WERI-Rb-1 (cell line): ENCODE measurements at regions not wholly inside any gene's neighbourhood (a gene's known extent, or its start where the extent isn't known, plus 50 kb on each side); places are given as distances from the start of the nearest gene placed in this dataset.
"Not testable (repeated sequence)": the region's sequence is repeated elsewhere in the genome, so short reads cannot be mapped to it uniquely, and the experiment has no call there.

ENCODE experiments used
- DNase-seq: peaks from one replicate; pipeline ENCODE4 v3.0.0-alpha.2; 2020
- H3K27ac ChIP-seq: fragments of 250-450 bp; sonication (Bioruptor Pico); 2 replicates; pipeline ENCODE4 v1.5.1; 2020; ENCODE audit warnings: mild to moderate bottlenecking, moderate library complexity
- H3K27me3 ChIP-seq: fragments of 250-450 bp; sonication (Bioruptor Pico); 2 replicates; pipeline ENCODE4 v1.5.1; 2021; ENCODE audit warnings: mild to moderate bottlenecking, low read depth, moderate library complexity; ENCODE audit not compliant: insufficient read depth, severe bottlenecking
- H3K36me3 ChIP-seq: fragments of 250-450 bp; sonication (Bioruptor Pico); 2 replicates; pipeline ENCODE4 v1.5.1; 2020; ENCODE audit warnings: mild to moderate bottlenecking, moderate library complexity
- H3K4me3 ChIP-seq: 2 replicates; pipeline ENCODE4 v1.5.1; 2011; ENCODE audit warnings: low read depth, mild to moderate bottlenecking, control low read depth, low read length
- H3K9me3 ChIP-seq: fragments of 250-450 bp; sonication (Bioruptor Pico); 2 replicates; pipeline ENCODE4 v1.5.1; 2021; ENCODE audit warnings: mild to moderate bottlenecking, moderate library complexity; ENCODE audit not compliant: severe bottlenecking
- CTCF ChIP-seq: IDR thresholded peaks from 2 replicates; pipeline ENCODE4 v1.5.1; 2011; ENCODE audit warnings: low read depth, mild to moderate bottlenecking, control low read depth, inconsistent platforms, low read length

DNA sequence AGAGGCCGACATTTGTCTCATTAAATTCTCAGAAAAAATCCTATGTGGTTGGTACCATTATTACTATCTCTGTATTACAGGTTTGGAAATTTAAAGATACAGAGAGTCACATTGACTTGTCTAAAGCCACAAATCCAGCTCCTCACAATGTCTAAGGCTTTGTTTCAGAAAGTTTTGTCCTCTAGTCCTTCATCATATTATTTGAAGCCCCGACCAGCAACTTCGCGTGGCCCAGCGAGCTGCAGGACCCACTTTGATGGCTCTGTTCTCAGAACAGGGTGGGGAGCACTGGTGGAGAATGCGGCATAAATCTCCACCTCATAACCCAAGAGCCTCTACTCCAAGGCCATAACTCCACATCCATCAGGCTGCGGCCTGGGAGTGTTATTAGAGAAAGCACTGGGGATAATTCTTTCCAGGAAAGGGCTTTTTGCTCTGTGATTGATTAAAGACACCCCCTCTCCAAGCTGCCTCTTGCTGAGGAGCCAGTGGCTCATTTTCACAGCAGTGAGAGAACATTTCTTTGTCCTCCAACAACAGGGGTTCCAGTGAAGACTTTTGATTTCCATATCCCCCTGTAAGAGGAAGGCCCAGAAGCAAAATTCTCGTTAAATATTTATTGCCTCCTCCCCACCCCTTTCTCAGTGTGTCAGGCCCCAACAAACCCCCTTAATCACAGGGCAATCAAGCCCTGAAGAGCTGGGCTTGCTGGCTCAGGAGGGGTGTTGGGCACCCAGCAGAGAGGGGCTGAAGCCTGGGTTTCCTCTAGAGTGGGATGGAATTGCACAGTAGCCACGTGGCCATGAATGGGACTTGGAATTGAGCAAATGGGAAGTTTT is 113.7 kb upstream of the CDH11 start:
- Histone ChIP-seq H3K36me3 (no peaks in the 10 kb centered on the region), H3K9me3 (no peaks in the 10 kb centered on the region), H3K4me3 (no peak overlapping the region), H3K27ac (no peak overlapping the region), H3K27me3 (no peaks in the 10 kb centered on the region)
- DNase-seq = no peak
- no peak for TF ChIP-seq CTCF

DNA sequence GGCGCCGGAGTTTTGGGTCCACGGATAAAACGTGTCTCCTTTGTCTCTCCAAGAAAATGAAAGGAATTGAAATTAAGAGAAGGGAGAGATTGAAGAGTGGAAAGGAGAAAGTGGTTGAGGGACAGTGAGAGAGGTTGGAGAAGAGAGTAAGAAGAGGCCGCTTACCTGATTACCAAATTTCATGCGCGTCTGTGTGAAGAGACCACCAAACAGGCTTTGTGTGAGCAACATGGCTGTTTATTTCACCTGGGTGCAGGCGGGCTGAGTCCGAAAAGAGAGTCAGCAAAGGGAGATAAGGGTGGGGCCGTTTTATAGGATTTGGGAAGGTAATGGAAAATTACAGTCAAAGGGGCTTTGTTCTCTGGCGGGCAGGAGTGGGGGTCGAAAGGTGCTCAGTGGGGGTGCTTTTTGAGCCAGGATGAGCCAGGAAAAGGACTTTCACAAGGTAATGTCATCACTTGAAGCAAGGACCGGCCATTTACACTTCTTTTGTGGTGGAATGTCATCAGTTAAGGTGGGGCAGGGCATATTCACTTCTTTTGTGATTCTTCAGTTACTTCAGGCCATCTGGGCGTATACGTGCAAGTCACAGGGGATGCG is 113.0 kb upstream of the CDH11 start:
- not testable (repeated sequence) for H3K9me3 ChIP-seq, DNase-seq, H3K36me3 ChIP-seq, H3K27ac ChIP-seq, H3K27me3 ChIP-seq, H3K4me3 ChIP-seq

DNA sequence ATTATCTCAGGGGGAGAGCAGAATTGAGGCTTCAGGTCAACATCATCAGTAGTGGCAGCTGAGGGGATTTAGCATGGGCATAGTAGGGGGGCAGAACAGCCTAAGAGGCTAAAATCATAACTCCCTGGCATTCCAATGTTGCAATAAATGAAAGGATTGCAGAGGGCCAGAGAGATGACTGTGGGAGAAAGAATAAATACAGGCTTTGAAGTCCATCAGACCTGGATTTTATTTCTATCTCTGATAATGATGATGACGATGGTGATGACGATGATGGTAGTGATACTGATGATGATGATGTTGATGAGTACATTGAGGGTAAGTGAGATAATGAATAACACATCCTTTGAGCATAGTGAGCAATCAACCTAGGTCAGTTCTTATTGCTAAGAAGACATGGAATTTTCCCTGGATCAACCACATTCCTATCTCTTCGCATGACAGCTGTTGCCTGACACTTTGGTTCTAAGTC is 107.4 kb upstream of the CDH11 start:
- no peak for DNase-seq
- no peaks in the 10 kb centered on the region for H3K27me3 ChIP-seq
- H3K4me3 ChIP-seq = no peak overlapping the region
- TF ChIP-seq CTCF = no peak
- no peaks in the 10 kb centered on the region for H3K9me3 ChIP-seq
- H3K27ac ChIP-seq = no peak overlapping the region
- no peaks in the 10 kb centered on the region for H3K36me3 ChIP-seq

DNA sequence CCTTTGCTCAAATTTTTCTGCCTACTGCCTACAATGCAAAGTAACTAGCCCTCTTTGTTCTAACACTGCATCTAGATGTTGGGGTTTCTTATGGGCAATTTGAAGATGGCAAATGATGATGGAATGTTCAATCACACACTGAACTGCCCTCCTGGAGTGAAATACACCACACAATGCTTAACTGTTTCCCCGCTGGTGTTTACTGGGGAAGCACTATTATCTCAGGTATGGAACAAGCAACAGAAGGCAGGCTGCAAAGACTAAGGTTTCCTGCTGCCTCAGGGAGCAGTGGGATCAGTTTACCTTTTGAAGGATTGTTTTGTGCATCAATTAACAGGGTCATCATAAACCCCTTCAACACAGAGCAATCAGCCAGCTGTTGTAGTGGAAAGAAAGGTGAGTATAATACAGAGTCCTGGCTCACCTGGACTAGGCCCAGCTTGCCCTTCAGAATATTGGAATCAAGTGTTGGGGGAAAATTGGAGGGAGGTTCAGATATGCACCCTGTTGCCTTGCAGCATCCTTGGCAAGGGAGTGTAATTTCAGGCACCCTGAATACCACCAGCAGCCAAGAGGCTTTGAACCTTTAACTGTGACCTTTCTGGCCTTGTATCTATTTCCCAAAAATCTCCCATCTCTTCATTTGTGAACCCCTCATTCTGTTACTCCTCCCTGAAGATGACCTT is 105.4 kb upstream of the CDH11 start:
- H3K27me3 ChIP-seq = no peaks in the 10 kb centered on the region
- no peak for DNase-seq
- no peak overlapping the region for H3K4me3 ChIP-seq
- H3K27ac ChIP-seq = no peak overlapping the region
- H3K36me3 ChIP-seq = no peaks in the 10 kb centered on the region
- H3K9me3 ChIP-seq = no peaks in the 10 kb centered on the region
- TF ChIP-seq CTCF = no peak

DNA sequence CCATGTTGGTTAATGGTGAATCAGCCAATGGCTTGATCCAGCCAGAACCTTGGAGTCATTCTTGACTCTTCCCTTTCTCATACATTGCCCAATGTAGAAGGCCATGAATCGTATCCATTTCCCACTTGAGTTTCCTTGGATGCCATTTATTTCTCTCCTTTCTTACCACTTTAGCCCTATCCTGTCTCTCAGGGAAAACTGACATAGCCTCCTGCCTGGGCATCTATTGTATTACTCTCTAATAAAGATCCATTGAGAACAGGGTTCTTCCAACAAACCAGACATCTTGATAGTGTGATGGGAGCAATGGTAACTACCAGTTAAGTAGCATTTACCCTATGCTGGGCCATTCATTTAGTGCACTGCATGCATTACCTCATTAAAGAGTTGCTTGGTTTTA is 104.2 kb upstream of the CDH11 start:
- DNase-seq = no peak
- Histone ChIP-seq H3K9me3 (no peaks in the 10 kb centered on the region), H3K27ac (no peak overlapping the region), H3K27me3 (no peaks in the 10 kb centered on the region), H3K4me3 (no peak overlapping the region), H3K36me3 (no peaks in the 10 kb centered on the region)
- no peak for TF ChIP-seq CTCF

GRCh38 chr16:65225488-65225887 is 103.6 kb upstream of the CDH11 start:
- no peak for TF ChIP-seq CTCF
- no peaks in the 10 kb centered on the region for H3K9me3 ChIP-seq
- H3K27ac ChIP-seq = no peak overlapping the region
- no peak overlapping the region for H3K4me3 ChIP-seq
- no peak for DNase-seq
- H3K36me3 ChIP-seq = no peaks in the 10 kb centered on the region
- H3K27me3 ChIP-seq = no peaks in the 10 kb centered on the region
